ENCODE measurements at regions not wholly inside any gene's neighbourhood (a gene's known extent, or its start where the extent isn't known, plus 50 kb on each side); places are given as distances from the start of the nearest gene placed in this dataset.

DNA sequence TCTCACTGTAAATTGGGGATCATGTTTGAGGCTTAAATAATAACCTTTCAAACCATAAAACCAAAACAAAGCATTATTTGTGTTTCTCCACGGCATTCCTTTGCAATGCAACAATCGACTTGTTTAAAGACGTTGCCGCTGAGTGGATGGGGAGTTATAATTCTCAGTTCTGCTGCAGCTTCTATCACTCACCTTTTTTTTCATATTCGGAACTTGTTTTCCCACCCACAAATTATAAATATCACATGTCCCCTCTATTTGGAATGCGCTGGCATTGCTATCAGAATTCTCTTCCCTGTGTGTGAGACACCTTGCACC lies 372.8 kb upstream of the SMIM21 start:
- H3K4me1 Mint-ChIP-seq (ENCODE audit: low read depth): no peaks in the 10 kb centered on the region
- DNase-seq (no peak), ATAC-seq (ENCODE audit: poor library complexity) (no peak)
- intact Hi-C loops (cut with DNase I, micrococcal nuclease): no loop called here
- H3K27me3 Mint-ChIP-seq: peaks cover 8% of the 10 kb centered on the region
- Histone ChIP-seq H3K36me3 (ENCODE audit: insufficient read depth, low read length) (no peaks in the 10 kb centered on the region), H3K27me3 (ENCODE audit: control insufficient read depth in 1 of 2, insufficient read depth in 2 of 2, low read length in 2 of 2) (no peaks in the 10 kb centered on the region), H3K9me3 (ENCODE audit: control insufficient read depth in 1 of 2, insufficient read depth in 1 of 2, low read length in 2 of 2) (peaks cover 0 to 3% of the 10 kb centered on the region in 2 experiments), H3K4me3 (ENCODE audit: low read length) (no peak overlapping the region), H3K27ac (ENCODE audit: low read depth in 1 of 2, low read length in 2 of 2) (no peak overlapping the region), H3K4me1 (ENCODE audit: insufficient read depth, low read length) (no peaks in the 10 kb centered on the region)
- CTCF ChIA-PET: no interaction called here
- H3K9me3 Mint-ChIP-seq: no peaks in the 10 kb centered on the region
- H3K27ac Mint-ChIP-seq: no peak overlapping the region
- POLR2A ChIA-PET: no interaction called here
- TF ChIP-seq, protein P1, sequence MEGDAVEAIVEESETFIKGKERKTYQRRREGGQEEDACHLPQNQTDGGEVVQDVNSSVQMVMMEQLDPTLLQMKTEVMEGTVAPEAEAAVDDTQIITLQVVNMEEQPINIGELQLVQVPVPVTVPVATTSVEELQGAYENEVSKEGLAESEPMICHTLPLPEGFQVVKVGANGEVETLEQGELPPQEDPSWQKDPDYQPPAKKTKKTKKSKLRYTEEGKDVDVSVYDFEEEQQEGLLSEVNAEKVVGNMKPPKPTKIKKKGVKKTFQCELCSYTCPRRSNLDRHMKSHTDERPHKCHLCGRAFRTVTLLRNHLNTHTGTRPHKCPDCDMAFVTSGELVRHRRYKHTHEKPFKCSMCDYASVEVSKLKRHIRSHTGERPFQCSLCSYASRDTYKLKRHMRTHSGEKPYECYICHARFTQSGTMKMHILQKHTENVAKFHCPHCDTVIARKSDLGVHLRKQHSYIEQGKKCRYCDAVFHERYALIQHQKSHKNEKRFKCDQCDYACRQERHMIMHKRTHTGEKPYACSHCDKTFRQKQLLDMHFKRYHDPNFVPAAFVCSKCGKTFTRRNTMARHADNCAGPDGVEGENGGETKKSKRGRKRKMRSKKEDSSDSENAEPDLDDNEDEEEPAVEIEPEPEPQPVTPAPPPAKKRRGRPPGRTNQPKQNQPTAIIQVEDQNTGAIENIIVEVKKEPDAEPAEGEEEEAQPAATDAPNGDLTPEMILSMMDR (IDR thresholded peaks at IDR 0.05): no peak
- no peak overlapping the region for H3K4me3 Mint-ChIP-seq
- H3K36me3 Mint-ChIP-seq (ENCODE audit: low read depth): no peaks in the 10 kb centered on the region

DNA sequence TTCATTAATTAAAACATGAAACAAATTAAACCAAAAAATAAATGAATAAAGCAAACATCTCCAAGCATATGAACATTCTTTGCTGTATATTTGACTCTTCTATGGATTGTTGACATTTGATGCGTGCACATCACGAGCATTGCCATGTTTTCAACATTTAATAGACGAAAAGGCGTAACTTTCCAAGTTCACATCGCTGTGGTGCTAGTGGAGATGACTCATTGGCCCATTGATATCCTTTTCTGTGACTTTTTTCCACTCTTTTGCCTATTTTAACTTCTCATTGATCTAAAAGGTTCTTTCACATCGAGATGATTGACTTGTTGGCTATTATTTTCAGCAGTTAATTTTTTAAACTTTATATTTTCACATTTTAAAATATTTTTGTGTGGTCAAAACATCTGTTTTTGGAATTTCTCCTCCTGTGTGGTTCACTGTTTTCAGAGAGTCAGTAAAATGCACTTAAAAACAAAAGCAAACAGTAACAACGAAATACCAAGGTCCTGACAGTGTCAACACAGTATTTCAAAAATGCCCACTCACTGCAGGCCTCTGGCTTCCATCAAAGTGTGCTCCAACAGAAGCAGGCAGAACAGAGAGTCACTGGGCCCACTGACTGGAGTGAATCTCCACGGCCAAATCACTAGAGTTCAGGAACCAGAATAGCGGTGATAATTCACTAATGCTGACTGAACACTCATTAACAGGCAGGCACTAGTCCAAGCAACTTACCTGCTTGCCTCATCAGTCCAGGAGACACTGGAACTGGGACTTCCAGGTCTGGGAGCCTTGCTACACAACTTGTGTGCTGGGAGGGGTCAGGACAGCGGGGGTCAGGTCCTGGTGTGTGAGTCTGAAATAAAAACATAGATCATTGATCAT lies 372.2 kb upstream of the SMIM21 start:
- H3K9me3 ChIP-seq (ENCODE audit: control insufficient read depth in 1 of 2, insufficient read depth in 1 of 2, low read length in 2 of 2): peaks cover 0 to 3% of the 10 kb centered on the region in 2 experiments
- ChIA-PET CTCF (no interaction called here), POLR2A (no interaction called here)
- H3K4me3 ChIP-seq (ENCODE audit: low read length): no peak overlapping the region
- H3K4me1 ChIP-seq (ENCODE audit: insufficient read depth, low read length): no peaks in the 10 kb centered on the region
- TF ChIP-seq, protein P1 (IDR thresholded peaks at IDR 0.05): no peak
- H3K27ac ChIP-seq (ENCODE audit: low read depth in 1 of 2, low read length in 2 of 2): no peak overlapping the region
- H3K36me3 ChIP-seq (ENCODE audit: insufficient read depth, low read length): no peaks in the 10 kb centered on the region
- Mint-ChIP-seq H3K27ac (no peak overlapping the region), H3K4me1 (ENCODE audit: low read depth) (no peaks in the 10 kb centered on the region), H3K27me3 (peaks cover 8% of the 10 kb centered on the region), H3K4me3 (no peak overlapping the region), H3K9me3 (no peaks in the 10 kb centered on the region), H3K36me3 (ENCODE audit: low read depth) (no peaks in the 10 kb centered on the region)
- DNase-seq: no peak
- no peak for ATAC-seq (ENCODE audit: poor library complexity)
- intact Hi-C loops (cut with DNase I, micrococcal nuclease): no loop called here
- H3K27me3 ChIP-seq (ENCODE audit: control insufficient read depth in 1 of 2, insufficient read depth in 2 of 2, low read length in 2 of 2): no peaks in the 10 kb centered on the region

DNA sequence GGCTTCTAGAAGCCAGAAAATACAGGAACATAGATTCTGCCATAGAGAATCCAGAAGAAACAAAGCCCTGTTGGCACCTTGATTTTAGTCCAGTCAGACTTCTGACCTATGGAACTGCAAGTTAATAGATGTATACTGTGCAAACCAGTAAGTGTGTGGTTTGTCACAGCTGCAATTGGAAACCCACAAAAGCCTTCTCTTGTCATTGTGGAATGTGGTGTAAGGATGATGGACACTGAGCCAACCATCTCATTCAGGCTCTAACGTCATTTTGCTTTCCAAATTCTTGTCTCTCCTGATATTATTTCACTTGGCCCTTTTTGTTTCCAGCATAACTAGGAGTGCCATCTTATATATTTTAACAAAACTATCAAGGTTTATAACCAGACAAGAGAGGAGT lies 369.5 kb upstream of the SMIM21 start:
- H3K9me3 Mint-ChIP-seq: no peaks in the 10 kb centered on the region
- Histone ChIP-seq H3K27ac (ENCODE audit: low read depth in 1 of 2, low read length in 2 of 2) (no peak overlapping the region), H3K9me3 (ENCODE audit: control insufficient read depth in 1 of 2, insufficient read depth in 1 of 2, low read length in 2 of 2) (peaks cover 0 to 3% of the 10 kb centered on the region in 2 experiments), H3K4me3 (ENCODE audit: low read length) (no peak overlapping the region), H3K4me1 (ENCODE audit: insufficient read depth, low read length) (no peaks in the 10 kb centered on the region), H3K36me3 (ENCODE audit: insufficient read depth, low read length) (no peaks in the 10 kb centered on the region), H3K27me3 (ENCODE audit: control insufficient read depth in 1 of 2, insufficient read depth in 2 of 2, low read length in 2 of 2) (no peaks in the 10 kb centered on the region)
- H3K4me1 Mint-ChIP-seq (ENCODE audit: low read depth): no peaks in the 10 kb centered on the region
- H3K27ac Mint-ChIP-seq: no peak overlapping the region
- no peak overlapping the region for H3K4me3 Mint-ChIP-seq
- ChIA-PET CTCF (no interaction called here), POLR2A (no interaction called here)
- peaks cover 8% of the 10 kb centered on the region for H3K27me3 Mint-ChIP-seq
- TF ChIP-seq, protein P1 (IDR thresholded peaks at IDR 0.05): no peak
- ATAC-seq (ENCODE audit: poor library complexity): no peak
- DNase-seq: no peak
- intact Hi-C loops (cut with DNase I, micrococcal nuclease): no loop called here
- no peaks in the 10 kb centered on the region for H3K36me3 Mint-ChIP-seq (ENCODE audit: low read depth)
